Lower leg skin (tissue), 4 donors: ENCODE measurements at regions not wholly inside any gene's neighbourhood (a gene's known extent, or its start where the extent isn't known, plus 50 kb on each side); places are given as distances from the start of the nearest gene placed in this dataset.

Experiments used
- DNase-seq, 2 donors: peaks; one replicate each; pipeline ENCODE4 v3.0.0-alpha.2; 2019; ENCODE audit warnings: low spot score in 2 of 2
- H3K4me3 ChIP-seq: fragments of 200-600 bp; sonication (generic); 2 replicates; pipeline ENCODE4 v1.5.1; 2017; ENCODE audit warnings: mild to moderate bottlenecking, low read depth; ENCODE audit not compliant: poor library complexity, severe bottlenecking
- POLR2A ChIP-seq, 2 donors: fragments of 450-650 bp; IDR thresholded peaks; one replicate each; pipeline ENCODE4 v1.6.1; 2016 to 2017; ENCODE audit warnings: antibody characterized with exemption in 2 of 2, mild to moderate bottlenecking in 1 of 2, moderate library complexity in 1 of 2
- WGBS, 2 donors: methylation state at CpG; one replicate each; pipeline ENCODE4 v1.1.5; 2018; 5-methylcytosine and 5-hydroxymethylcytosine counted together
- intact Hi-C: fragments of 100-400 bp; cut with DNase I; formaldehyde crosslinking; loops from one replicate; pipeline ENCODE4 v1.15.0; 2023; ENCODE audit warnings: low total_unique reads
- TF ChIP-seq, protein P1 (sequence below), 3 donors: fragments of 450-650 bp; IDR thresholded peaks; one replicate each; pipeline ENCODE4 v1.5.1; 2016; ENCODE audit warnings: antibody characterized with exemption in 3 of 3, mild to moderate bottlenecking in 3 of 3, moderate library complexity in 2 of 3

DNA sequence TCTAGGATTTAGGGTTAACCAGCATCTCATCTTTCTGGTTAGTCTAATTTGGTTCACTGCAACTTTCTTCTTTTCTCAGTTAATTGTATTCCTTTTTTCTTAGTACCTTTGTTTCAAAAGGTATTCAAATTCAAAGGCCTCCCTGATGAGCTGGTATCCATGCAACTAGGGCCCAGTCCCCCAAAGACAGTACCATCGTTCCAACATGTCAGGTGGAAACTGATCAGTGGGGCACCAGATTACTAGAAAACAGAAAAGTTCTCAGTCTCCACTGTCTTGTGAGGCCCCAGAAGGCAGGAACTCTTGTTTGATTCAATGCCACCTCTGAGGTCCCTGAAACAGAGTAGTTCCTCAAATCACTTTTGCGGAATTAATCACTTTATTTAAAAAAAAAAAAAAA is 303.2 kb upstream of the NBEA start:
- intact Hi-C loops, result no loop called here
- TF ChIP-seq, protein P1, sequence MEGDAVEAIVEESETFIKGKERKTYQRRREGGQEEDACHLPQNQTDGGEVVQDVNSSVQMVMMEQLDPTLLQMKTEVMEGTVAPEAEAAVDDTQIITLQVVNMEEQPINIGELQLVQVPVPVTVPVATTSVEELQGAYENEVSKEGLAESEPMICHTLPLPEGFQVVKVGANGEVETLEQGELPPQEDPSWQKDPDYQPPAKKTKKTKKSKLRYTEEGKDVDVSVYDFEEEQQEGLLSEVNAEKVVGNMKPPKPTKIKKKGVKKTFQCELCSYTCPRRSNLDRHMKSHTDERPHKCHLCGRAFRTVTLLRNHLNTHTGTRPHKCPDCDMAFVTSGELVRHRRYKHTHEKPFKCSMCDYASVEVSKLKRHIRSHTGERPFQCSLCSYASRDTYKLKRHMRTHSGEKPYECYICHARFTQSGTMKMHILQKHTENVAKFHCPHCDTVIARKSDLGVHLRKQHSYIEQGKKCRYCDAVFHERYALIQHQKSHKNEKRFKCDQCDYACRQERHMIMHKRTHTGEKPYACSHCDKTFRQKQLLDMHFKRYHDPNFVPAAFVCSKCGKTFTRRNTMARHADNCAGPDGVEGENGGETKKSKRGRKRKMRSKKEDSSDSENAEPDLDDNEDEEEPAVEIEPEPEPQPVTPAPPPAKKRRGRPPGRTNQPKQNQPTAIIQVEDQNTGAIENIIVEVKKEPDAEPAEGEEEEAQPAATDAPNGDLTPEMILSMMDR (IDR thresholded peaks at IDR 0.05), result no peak
- no peak for TF ChIP-seq POLR2A (IDR thresholded peaks at IDR 0.05)
- H3K4me3 ChIP-seq, result no peak overlapping the region
- DNase-seq, result no peak
- WGBS, 2 donors, result 88 to 91% methylated on average over 2 of the region's 2 CpGs

DNA sequence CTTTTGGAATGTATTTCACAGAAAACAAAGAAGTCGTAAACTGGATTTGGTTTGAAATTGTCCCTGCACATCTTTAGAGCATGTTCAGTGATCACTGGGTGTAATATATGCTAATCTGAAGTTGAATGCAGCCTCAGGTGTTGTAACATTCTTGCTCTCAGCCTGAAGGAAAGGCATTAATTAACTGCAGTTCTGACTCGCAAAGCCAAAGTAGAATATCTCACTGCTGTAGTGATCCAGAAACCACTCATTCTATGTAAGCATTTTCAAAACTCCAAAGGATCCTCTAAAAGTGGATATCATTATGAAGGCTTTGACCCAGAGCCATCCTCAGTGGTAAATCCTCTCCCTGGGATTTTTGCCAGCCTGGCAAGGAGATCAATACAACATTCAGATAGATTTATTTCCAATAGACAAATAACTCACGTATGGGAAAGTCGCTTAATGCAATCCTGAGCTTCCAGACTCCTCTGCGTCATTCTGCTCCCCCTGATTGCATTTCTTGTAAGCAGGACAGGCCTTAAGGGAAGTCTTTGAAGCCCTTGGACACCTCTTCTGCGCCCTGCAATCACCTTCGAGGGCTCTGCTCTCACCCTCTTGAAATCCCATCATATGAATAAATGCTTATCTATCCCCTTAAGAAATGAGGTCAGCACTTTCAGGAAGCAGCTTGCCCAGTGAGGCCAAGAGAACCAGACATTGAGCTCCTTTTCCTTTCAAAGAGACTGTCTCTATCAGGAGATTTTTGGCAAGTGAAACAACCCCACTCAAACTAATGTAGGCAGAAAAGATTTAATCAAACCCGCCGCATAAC is 301.7 kb upstream of the NBEA start:
- TF ChIP-seq, protein P1 (IDR thresholded peaks at IDR 0.05), result no peak
- TF ChIP-seq POLR2A (IDR thresholded peaks at IDR 0.05), result no peak
- WGBS, 2 donors, result 60 to 61% methylated on average over 9 of the region's 9 CpGs
- H3K4me3 ChIP-seq, result no peak overlapping the region
- intact Hi-C loops, result no loop called here
- DNase-seq, result no peak

DNA sequence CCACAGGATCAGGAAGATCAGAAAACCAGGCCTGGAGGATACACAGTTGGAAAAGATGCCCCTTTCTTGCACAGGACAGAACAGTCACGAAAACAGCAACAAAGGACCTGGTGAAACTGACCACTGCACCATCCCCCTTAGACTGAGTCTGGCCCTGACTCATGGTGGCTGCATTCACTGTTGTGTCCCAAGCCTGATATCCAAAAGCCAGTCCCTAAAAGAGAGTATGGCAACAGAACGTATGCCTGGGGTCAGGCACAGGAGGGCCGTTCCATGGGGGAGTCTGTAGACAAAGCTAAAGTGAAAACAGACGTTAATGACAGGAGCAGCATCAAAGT is 301.1 kb upstream of the NBEA start:
- WGBS, 2 donors, result 79 to 85% methylated on average over 4 of the region's 4 CpGs
- intact Hi-C loops, result no loop called here
- H3K4me3 ChIP-seq, result no peak overlapping the region
- TF ChIP-seq POLR2A (IDR thresholded peaks at IDR 0.05), result no peak
- TF ChIP-seq, protein P1 (IDR thresholded peaks at IDR 0.05), result no peak
- no peak for DNase-seq

DNA sequence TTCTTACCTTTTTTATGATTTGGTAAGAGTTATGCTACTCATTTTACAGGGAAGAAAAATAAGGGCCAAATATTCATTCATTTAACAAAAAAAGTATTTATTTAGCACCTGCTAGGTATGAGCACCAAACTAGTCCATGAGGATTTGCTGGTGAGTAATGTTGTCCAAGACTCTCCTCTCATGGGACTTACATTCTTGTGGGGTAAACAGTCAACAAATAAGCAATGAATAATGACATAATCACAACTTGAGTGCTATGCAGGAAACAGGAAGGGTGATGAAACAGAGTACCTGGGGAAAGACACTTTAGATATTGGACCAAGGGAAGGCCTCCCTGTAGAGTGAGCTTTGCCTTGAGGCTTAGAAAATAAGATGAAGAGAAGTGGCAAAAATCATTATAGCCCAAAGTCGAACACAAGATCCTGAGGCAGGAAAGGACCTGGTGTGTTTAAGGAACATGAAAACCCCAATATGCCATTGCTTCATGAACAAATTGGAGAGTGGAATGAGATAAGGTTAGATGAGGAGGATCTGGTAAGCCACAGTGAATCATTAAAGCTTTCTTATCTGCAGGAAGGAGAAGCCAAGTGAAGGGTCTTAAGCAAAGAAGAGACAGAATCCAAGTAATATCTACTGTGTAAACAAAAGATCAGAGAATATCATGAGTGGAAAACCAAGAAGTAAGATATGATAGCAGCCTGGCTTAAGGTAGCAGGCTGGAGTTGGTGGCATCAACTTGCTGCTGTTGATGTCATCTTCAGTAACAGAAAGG is 294.5 kb upstream of the NBEA start:
- intact Hi-C loops, result no loop called here
- no peak for TF ChIP-seq POLR2A (IDR thresholded peaks at IDR 0.05)
- TF ChIP-seq, protein P1 (IDR thresholded peaks at IDR 0.05), result no peak
- no peak for DNase-seq
- no peak overlapping the region for H3K4me3 ChIP-seq
- 89 to 90% methylated on average over 1 of the region's 1 CpG for WGBS, 2 donors

DNA sequence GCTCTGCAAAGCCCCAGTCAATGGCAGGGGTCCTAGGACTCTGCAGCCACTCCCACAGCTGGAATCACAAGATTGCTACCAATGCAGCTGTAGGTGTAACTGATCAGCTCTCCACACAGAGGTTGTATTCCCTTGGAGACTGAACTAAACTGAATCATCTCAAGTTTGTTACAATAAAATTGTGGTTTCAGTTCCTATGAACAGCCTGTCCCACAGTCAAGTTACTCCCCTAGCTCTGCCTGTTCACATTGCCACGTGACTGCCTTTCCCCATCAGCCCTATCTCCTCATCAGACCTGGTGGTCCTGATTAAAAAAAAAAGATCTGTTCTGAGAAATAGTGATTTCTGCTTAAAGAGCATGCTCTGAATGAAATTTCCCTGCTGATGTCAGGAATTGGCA is 287.9 kb upstream of the NBEA start:
- WGBS, 2 donors, result 54 to 63% methylated on average over 1 of the region's 1 CpG
- intact Hi-C loops, result no loop called here
- no peak overlapping the region for H3K4me3 ChIP-seq
- no peak for TF ChIP-seq POLR2A (IDR thresholded peaks at IDR 0.05)
- TF ChIP-seq, protein P1 (IDR thresholded peaks at IDR 0.05), result no peak
- DNase-seq, result no peak
